ENCODE measurements at regions not wholly inside any gene's neighbourhood (a gene's known extent, or its start where the extent isn't known, plus 50 kb on each side); places are given as distances from the start of the nearest gene placed in this dataset.

DNA sequence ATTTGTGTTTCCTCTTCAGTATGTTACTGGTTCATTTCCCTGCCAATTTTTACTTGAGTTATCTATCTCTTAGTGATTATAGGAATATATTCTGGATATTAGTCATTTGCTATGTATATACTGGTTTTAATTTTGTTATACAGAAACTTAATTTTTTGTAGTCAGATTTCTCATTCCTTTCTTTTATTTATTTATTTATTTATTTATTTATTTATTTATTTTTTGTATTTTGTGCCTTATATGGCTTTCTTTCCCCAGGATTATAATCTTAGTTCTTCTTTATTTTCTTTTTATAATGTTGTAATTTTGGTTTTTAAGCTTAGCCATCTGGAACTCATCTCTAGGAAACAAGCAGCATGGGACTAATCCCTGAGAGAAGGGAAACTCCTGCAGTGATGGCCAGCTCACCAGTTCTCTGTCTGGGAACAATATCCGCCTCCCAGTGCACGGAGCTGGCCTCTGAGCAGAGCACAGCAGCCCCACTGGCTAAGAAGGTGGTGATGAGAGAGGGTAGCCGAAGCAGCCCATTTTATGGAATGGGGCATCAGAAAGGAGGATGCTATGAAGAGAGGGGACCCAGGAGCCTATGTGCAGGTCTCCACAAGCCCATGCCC is 54.5 kb upstream of the ADORA2B start:
- no peak for TF ChIP-seq POLR2A (IDR thresholded peaks at IDR 0.05)
- TF ChIP-seq CTCF (IDR thresholded peaks at IDR 0.05): no peak
